SU-DHL-6 (cell line): ENCODE measurements at regions not wholly inside any gene's neighbourhood (a gene's known extent, or its start where the extent isn't known, plus 50 kb on each side); places are given as distances from the start of the nearest gene placed in this dataset.

Source experiments
- H2AFZ ChIP-seq: fragments of 200-600 bp; sonication (generic); 2 replicates; pipeline ENCODE4 v1.6.1; 2014; ENCODE audit warnings: low read depth, mild to moderate bottlenecking, moderate library complexity, mixed read lengths, antibody characterized with exemption, low read length; ENCODE audit not compliant: severe bottlenecking
- H3F3A ChIP-seq: fragments of 200-600 bp; shearing (Covaris generic); 2 replicates; pipeline ENCODE4 v1.6.0; 2016; ENCODE audit warnings: antibody characterized with exemption, mild to moderate bottlenecking; ENCODE audit not compliant: insufficient read depth
- H3K27ac ChIP-seq: fragments of 200-600 bp; sonication (generic); 2 replicates; pipeline ENCODE4 v1.5.1; 2016; ENCODE audit warnings: low read depth, mild to moderate bottlenecking, low read length, moderate library complexity, mixed read lengths
- H3K27me3 ChIP-seq: fragments of 200-600 bp; sonication (generic), shearing (Covaris generic); 2 replicates; pipeline ENCODE4 v1.6.0; 2014; ENCODE audit warnings: mild to moderate bottlenecking, low read length
- H3K36me3 ChIP-seq: fragments of 200-600 bp; sonication (generic); 2 replicates; pipeline ENCODE4 v1.6.1; 2014; ENCODE audit warnings: mild to moderate bottlenecking, low read length, mixed read lengths
- H3K4me2 ChIP-seq: fragments of 300-600, 200-600 bp; shearing (Covaris generic), sonication (generic); 2 replicates; pipeline ENCODE4 v1.6.0; 2014; ENCODE audit warnings: low read length, low read depth, mild to moderate bottlenecking; ENCODE audit not compliant: poor library complexity, severe bottlenecking
- H3K4me3 ChIP-seq: fragments of 200-600 bp; sonication (generic); 2 replicates; pipeline ENCODE4 v1.5.1; 2014; ENCODE audit warnings: antibody characterized with exemption, low read length, mild to moderate bottlenecking, mixed read lengths; ENCODE audit not compliant: insufficient read depth, poor library complexity, severe bottlenecking
- H3K79me2 ChIP-seq: fragments of 200-600 bp; sonication (generic); 2 replicates; pipeline ENCODE4 v1.6.1; 2014; ENCODE audit warnings: mild to moderate bottlenecking, low read length, moderate library complexity; ENCODE audit not compliant: insufficient read depth
- H3K9ac ChIP-seq: fragments of 200-600 bp; sonication (generic); 2 replicates; pipeline ENCODE4 v1.7.0; 2014; ENCODE audit warnings: mild to moderate bottlenecking, low read length
- H3K9me2 ChIP-seq: fragments of 200-600 bp; sonication (generic); replicated peaks from 2 replicates; pipeline ENCODE4 v1.6.1; 2014; ENCODE audit warnings: low read length; ENCODE audit not compliant: insufficient read depth
- H3K9me3 ChIP-seq: fragments of 200-600 bp; sonication (generic); 2 replicates; pipeline ENCODE4 v1.6.1; 2014; ENCODE audit warnings: low read length, mixed read lengths; ENCODE audit not compliant: insufficient read depth
- H4K20me1 ChIP-seq: fragments of 200-600 bp; sonication (generic); 2 replicates; pipeline ENCODE4 v1.6.1; 2014; ENCODE audit warnings: low read depth, mild to moderate bottlenecking, antibody characterized with exemption, low read length, moderate library complexity, mixed read lengths
- EZH2phosphoT487 ChIP-seq: fragments of 200-600 bp; sonication (generic), shearing (Covaris generic); conservative IDR thresholded peaks from 2 replicates; pipeline ENCODE4 v1.6.1; 2018; ENCODE audit warnings: mild to moderate bottlenecking, antibody characterized with exemption, low read length, moderate library complexity, mixed read lengths
- TF ChIP-seq, protein P1 (sequence below): fragments of 200-600 bp; sonication (generic); IDR thresholded peaks from one replicate; pipeline ENCODE4 v1.5.1; 2017; ENCODE audit warnings: antibody characterized with exemption, mild to moderate bottlenecking, low read length, moderate library complexity; ENCODE audit not compliant: insufficient read depth, poor library complexity, severe bottlenecking

DNA sequence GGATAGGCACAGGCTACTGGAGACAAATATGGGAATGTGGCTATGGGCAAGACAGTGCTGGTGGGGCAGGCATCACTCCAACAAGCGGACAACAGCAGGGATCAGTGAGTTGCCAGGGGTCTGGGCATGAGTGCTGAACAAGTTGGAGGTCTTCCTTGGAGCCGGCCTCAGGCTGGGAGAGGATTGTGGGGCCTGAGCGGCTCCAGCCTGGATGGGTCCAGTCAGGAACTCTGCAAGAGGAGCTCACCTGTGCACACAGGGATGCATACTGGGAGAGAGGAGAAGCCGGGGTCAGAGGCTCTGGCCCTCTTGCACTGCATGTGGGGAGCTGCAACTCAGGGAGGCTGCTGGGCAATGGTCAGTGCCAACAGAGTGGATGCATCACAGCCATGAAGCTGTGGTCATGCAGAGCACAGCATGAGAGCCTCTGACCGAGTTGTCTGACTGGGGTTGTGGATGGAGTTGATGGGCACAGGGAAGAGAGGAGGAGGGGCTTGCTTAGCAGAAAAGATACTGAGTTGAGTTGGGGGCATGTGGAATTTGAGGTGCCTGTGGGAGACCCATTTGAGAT, 204.0 kb upstream of the ZNF32 start:
- no peaks in the 10 kb centered on the region for H3K9me2 ChIP-seq
- H3K27ac ChIP-seq: no peak overlapping the region
- H3K9ac ChIP-seq: no peak overlapping the region
- H3K36me3 ChIP-seq: no peaks in the 10 kb centered on the region
- TF ChIP-seq, protein P1, sequence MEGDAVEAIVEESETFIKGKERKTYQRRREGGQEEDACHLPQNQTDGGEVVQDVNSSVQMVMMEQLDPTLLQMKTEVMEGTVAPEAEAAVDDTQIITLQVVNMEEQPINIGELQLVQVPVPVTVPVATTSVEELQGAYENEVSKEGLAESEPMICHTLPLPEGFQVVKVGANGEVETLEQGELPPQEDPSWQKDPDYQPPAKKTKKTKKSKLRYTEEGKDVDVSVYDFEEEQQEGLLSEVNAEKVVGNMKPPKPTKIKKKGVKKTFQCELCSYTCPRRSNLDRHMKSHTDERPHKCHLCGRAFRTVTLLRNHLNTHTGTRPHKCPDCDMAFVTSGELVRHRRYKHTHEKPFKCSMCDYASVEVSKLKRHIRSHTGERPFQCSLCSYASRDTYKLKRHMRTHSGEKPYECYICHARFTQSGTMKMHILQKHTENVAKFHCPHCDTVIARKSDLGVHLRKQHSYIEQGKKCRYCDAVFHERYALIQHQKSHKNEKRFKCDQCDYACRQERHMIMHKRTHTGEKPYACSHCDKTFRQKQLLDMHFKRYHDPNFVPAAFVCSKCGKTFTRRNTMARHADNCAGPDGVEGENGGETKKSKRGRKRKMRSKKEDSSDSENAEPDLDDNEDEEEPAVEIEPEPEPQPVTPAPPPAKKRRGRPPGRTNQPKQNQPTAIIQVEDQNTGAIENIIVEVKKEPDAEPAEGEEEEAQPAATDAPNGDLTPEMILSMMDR: no peak
- no peak for TF ChIP-seq EZH2phosphoT487
- H3K27me3 ChIP-seq: no peaks in the 10 kb centered on the region
- H3K4me3 ChIP-seq: no peak overlapping the region
- H3K4me2 ChIP-seq: no peak overlapping the region
- no peaks in the 10 kb centered on the region for H3F3A ChIP-seq
- no peaks in the 10 kb centered on the region for H4K20me1 ChIP-seq
- no peak overlapping the region for H2AFZ ChIP-seq
- no peaks in the 10 kb centered on the region for H3K79me2 ChIP-seq
- H3K9me3 ChIP-seq: no peaks in the 10 kb centered on the region

DNA sequence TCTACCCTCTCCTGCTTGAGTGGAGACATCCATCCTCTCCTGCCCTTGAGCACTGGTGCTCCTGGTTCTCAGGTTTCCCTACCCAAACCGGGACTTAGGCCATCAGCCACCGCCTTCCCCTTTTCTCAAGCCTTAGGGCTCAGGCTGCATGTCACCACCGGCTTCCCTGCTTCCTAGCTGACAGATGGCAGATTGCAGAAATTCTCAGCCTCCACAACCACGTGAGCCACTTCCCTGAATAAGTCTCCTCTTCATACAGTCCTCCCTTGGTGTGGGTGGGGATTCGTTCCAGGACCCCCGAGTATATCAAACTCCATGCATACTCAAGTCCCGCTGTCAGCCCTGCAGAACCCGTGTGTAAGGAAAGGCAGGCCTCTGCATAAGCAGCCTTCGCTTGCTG, 203.5 kb upstream of the ZNF32 start:
- no peaks in the 10 kb centered on the region for H3K9me2 ChIP-seq
- H2AFZ ChIP-seq: no peak overlapping the region
- no peaks in the 10 kb centered on the region for H3K9me3 ChIP-seq
- H3K79me2 ChIP-seq: no peaks in the 10 kb centered on the region
- H3K9ac ChIP-seq: no peak overlapping the region
- H3K36me3 ChIP-seq: no peaks in the 10 kb centered on the region
- no peak overlapping the region for H3K4me2 ChIP-seq
- no peaks in the 10 kb centered on the region for H4K20me1 ChIP-seq
- H3K27me3 ChIP-seq: no peaks in the 10 kb centered on the region
- H3K27ac ChIP-seq: no peak overlapping the region
- no peak overlapping the region for H3K4me3 ChIP-seq
- no peaks in the 10 kb centered on the region for H3F3A ChIP-seq
- no peak for TF ChIP-seq EZH2phosphoT487

DNA sequence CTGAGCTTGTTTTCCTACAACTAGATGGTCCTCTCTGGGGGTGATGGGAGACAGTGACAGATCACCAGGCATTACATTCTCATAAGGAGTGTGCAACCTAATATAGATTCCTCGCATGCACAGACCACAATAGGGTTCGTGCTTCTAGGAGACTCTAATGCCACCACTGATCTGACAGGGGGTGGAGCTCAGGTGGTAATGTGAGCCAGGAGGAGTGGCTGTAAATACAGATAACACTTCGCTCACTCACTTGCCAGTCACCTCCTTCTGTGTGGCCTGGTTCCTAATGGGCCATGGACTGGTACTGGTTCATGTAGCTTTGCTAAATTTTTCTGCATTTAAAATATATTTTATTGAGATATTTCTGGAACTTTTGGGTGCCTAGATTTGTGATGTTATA, 202.3 kb upstream of the ZNF32 start:
- no peaks in the 10 kb centered on the region for H3F3A ChIP-seq
- H3K36me3 ChIP-seq: no peaks in the 10 kb centered on the region
- no peak overlapping the region for H3K9ac ChIP-seq
- H3K27me3 ChIP-seq: no peaks in the 10 kb centered on the region
- H2AFZ ChIP-seq: no peak overlapping the region
- H3K79me2 ChIP-seq: no peaks in the 10 kb centered on the region
- no peaks in the 10 kb centered on the region for H3K9me3 ChIP-seq
- no peak for TF ChIP-seq EZH2phosphoT487
- TF ChIP-seq, protein P1: no peak
- H3K4me3 ChIP-seq: no peak overlapping the region
- no peak overlapping the region for H3K27ac ChIP-seq
- H3K9me2 ChIP-seq: no peaks in the 10 kb centered on the region
- no peaks in the 10 kb centered on the region for H4K20me1 ChIP-seq
- no peak overlapping the region for H3K4me2 ChIP-seq

DNA sequence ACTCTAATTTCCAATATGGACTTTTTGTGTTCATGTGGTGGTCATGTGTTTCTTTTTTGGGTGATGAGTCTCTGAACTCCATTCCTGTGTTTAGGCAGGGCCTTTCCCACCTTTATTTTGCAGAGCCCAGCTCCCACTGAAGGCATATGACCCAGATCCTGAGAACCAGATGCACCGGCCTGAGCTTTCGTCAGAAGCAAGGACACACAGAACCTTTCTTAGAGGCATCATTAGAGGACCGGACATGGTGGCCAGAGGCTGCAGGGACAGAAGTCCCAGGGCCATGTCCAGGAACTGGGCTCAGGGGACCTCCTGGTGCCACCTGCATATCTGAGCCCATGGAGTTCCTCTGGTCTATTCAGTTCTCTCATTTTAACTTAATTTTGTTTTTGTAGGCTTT, 200.9 kb upstream of the ZNF32 start:
- no peak overlapping the region for H3K4me3 ChIP-seq
- no peaks in the 10 kb centered on the region for H4K20me1 ChIP-seq
- no peak overlapping the region for H3K4me2 ChIP-seq
- H3F3A ChIP-seq: no peaks in the 10 kb centered on the region
- no peaks in the 10 kb centered on the region for H3K9me2 ChIP-seq
- no peaks in the 10 kb centered on the region for H3K9me3 ChIP-seq
- H2AFZ ChIP-seq: no peak overlapping the region
- H3K79me2 ChIP-seq: no peaks in the 10 kb centered on the region
- no peak overlapping the region for H3K27ac ChIP-seq
- TF ChIP-seq, protein P1: no peak
- no peak for TF ChIP-seq EZH2phosphoT487
- no peak overlapping the region for H3K9ac ChIP-seq
- no peaks in the 10 kb centered on the region for H3K36me3 ChIP-seq
- H3K27me3 ChIP-seq: no peaks in the 10 kb centered on the region
